Adrenal gland (tissue), 5 donors: ENCODE measurements at regions not wholly inside any gene's neighbourhood (a gene's known extent, or its start where the extent isn't known, plus 50 kb on each side); places are given as distances from the start of the nearest gene placed in this dataset.

ENCODE experiments used
- CTCF ChIP-seq, 6 experiments: fragments of 450-650 bp in 4 of 6; fragments of 200-600 bp in 2 of 6; sonication (generic) in 1 of 6; IDR thresholded peaks; 1 replicate in 5 of 6; 2 replicates in 1 of 6; pipeline versions ENCODE4 v1.5.1 to v1.8.0; 2016 to 2021; ENCODE audit warnings: antibody characterized with exemption in 6 of 6, mild to moderate bottlenecking in 2 of 6, moderate library complexity in 1 of 6
- POLR2A ChIP-seq, 2 donors: fragments of 450-650 bp; IDR thresholded peaks; one replicate each; pipeline ENCODE4 v1.6.1; 2017; ENCODE audit warnings: antibody characterized with exemption in 2 of 2, mild to moderate bottlenecking in 2 of 2, moderate library complexity in 1 of 2
- donor health status: DM: no; HTN: no; CAD: no.

DNA sequence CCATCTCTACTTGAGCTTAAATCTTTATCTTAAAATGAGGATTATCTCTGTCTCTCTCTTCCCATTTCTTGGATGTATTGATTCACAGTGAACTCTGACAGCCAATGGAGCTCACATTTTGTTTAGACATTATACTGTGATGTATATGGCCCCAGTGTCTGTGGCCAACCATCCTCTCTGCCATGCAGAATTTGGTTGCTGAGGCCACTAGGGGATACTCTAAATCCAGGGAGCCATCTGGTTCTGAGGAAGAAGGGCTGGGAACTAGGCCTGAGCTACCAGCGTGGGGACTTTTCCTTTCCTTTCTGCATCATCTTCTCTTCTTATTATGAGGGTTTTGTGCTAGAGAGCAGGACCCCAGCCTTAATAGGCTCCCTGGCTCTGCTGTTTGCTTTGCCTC lies 59.1 kb upstream of the RIPOR2 start:
- TF ChIP-seq CTCF (IDR thresholded peaks at IDR 0.05), result no peak
- TF ChIP-seq POLR2A (IDR thresholded peaks at IDR 0.05), result no peak
